Head of caudate nucleus (tissue), 42 donors: ENCODE measurements at regions not wholly inside any gene's neighbourhood (a gene's known extent, or its start where the extent isn't known, plus 50 kb on each side); places are given as distances from the start of the nearest gene placed in this dataset.
"Not testable (repeated sequence)": the region's sequence is repeated elsewhere in the genome, so short reads cannot be mapped to it uniquely, and the experiment has no call there.

Experiments
- DNase-seq, 42 donors: peaks; one replicate each; pipeline versions ENCODE4 v3.0.0 to v3.0.0-alpha.2; 2020 to 2021; ENCODE audit warnings: mixed read lengths in 7 of 42
- intact Hi-C: fragments of 100-400 bp; cut with DNase I; formaldehyde crosslinking; loops from one replicate; pipeline ENCODE4 v1.15.0; 2022

GRCh38 chr10:3976171-3976570 is 191.2 kb upstream of the KLF6 start:
- intact Hi-C loops, result no loop called here
- DNase-seq, result no peak

- intact Hi-C loops, result no loop called here
- DNase-seq, result no peak
Observed at GRCh38 chr10:3975016-3975415, 190.0 kb upstream of the KLF6 start.

- intact Hi-C loops, result no loop called here
- no peak for DNase-seq
Observed at GRCh38 chr10:3972460-3973301, 187.7 kb upstream of the KLF6 start.

- DNase-seq, result no peak
- intact Hi-C loops, result no loop called here
Observed at GRCh38 chr10:3971713-3972112, 186.7 kb upstream of the KLF6 start.

- no peak for DNase-seq
- intact Hi-C loops, result no loop called here
Observed at GRCh38 chr10:3969876-3970666, 185.1 kb upstream of the KLF6 start.

- no peak for DNase-seq
- intact Hi-C loops, result no loop called here
Observed at GRCh38 chr10:3968727-3969126, 183.7 kb upstream of the KLF6 start.

GRCh38 chr10:3964516-3964915 is 179.5 kb upstream of the KLF6 start:
- no peak for DNase-seq
- intact Hi-C loops, result no loop called here

GRCh38 chr10:3963191-3963673 is 178.2 kb upstream of the KLF6 start:
- no peak for DNase-seq
- intact Hi-C loops, result no loop called here

GRCh38 chr10:3961082-3961481 is 176.1 kb upstream of the KLF6 start:
- intact Hi-C loops, result no loop called here
- DNase-seq, result no peak

- intact Hi-C loops, result no loop called here
- DNase-seq, result no peak
Observed at GRCh38 chr10:3960496-3960895, 175.5 kb upstream of the KLF6 start.

- intact Hi-C loops, result no loop called here
Observed at GRCh38 chr10:3959370-3960325, 174.6 kb upstream of the KLF6 start.

GRCh38 chr10:3958472-3958996 is 173.5 kb upstream of the KLF6 start:
- intact Hi-C loops, result no loop called here
- no peak for DNase-seq

More at GRCh38 chr10:3959370-3960325, 174.6 kb upstream of the KLF6 start:
- DNase-seq, result no peak

- DNase-seq, result no peak
- intact Hi-C loops, result no loop called here
Observed at GRCh38 chr10:3955955-3956617, 171.1 kb upstream of the KLF6 start.

- no peak for DNase-seq
- intact Hi-C loops, result no loop called here
Observed at GRCh38 chr10:3955493-3955892, 170.5 kb upstream of the KLF6 start.

- no peak for DNase-seq
- intact Hi-C loops, result no loop called here
Observed at GRCh38 chr10:3954615-3955014, 169.6 kb upstream of the KLF6 start.

GRCh38 chr10:3954007-3954406 is 169.0 kb upstream of the KLF6 start:
- intact Hi-C loops, DNase-seq: not testable (repeated sequence)

GRCh38 chr10:3951993-3952392 is 167.0 kb upstream of the KLF6 start:
- intact Hi-C loops, result no loop called here

GRCh38 chr10:3950676-3951275 is 165.8 kb upstream of the KLF6 start:
- intact Hi-C loops, result no loop called here
- no peak for DNase-seq

More at GRCh38 chr10:3951993-3952392, 167.0 kb upstream of the KLF6 start:
- no peak for DNase-seq
